ENCODE measurements at regions not wholly inside any gene's neighbourhood (a gene's known extent, or its start where the extent isn't known, plus 50 kb on each side); places are given as distances from the start of the nearest gene placed in this dataset.

DNA sequence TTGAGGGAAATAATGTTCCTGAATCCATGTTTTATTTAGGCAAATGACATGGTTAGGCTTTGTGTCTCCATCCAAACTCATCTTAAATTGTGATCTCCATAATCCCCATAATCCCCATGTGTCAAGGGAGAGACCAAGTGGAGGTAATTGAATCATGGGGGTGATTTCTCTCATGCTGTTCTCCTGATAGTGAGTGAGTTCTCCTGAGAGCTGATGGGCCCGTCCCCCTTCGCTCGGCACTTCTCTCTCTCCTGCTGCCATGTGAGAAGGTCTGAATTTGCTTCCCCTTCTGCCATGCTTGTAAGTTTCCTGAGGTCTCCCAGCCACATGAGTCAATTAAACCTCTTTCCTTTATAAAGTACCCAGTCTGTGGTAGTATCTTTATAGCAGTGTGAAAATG lies 563.0 kb upstream of the NR3C2 start:
- TF ChIP-seq CTCF (IDR thresholded peaks at IDR 0.05; ENCODE audit: low read depth, low read length, poor library complexity, severe bottlenecking) (no peak), EZH2phosphoT487 (IDR thresholded peaks at IDR 0.05; ENCODE audit: borderline replicate concordance, low read length) (no peak)
